Epithelial cell of prostate (primary cell): ENCODE measurements at regions not wholly inside any gene's neighbourhood (a gene's known extent, or its start where the extent isn't known, plus 50 kb on each side); places are given as distances from the start of the nearest gene placed in this dataset.
"Not testable (repeated sequence)": the region's sequence is repeated elsewhere in the genome, so short reads cannot be mapped to it uniquely, and the experiment has no call there.

Experiments
- DNase-seq: peaks from one replicate; pipeline ENCODE4 v3.0.0-alpha.2; 2011; ENCODE audit warnings: low read depth, low spot score
- H3K27ac ChIP-seq: fragments of 450-650 bp; 2 replicates; pipeline ENCODE4 v1.5.1; 2017; ENCODE audit warnings: mild to moderate bottlenecking

DNA sequence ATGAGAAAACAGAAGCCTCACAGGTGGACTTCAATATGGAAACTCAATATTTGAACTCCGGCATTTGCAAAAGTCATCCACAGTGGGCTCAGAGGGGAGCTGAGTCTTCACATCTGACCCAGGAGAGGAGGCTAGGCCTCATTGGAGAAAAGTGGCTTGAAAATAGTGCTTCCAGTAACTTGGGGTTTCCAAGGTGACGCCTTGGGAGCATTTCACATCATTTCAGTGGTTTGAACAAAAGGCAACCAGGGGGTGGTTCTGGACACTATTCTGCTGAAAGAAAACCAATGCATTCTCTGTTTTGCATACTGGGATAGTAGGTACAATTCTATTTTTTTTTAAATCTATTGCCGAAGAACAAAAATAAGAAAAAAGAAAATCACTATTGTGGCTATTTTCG lies 599.2 kb upstream of the POM121L12 start:
- H3K27ac ChIP-seq = no peak overlapping the region
- DNase-seq = no peak

DNA sequence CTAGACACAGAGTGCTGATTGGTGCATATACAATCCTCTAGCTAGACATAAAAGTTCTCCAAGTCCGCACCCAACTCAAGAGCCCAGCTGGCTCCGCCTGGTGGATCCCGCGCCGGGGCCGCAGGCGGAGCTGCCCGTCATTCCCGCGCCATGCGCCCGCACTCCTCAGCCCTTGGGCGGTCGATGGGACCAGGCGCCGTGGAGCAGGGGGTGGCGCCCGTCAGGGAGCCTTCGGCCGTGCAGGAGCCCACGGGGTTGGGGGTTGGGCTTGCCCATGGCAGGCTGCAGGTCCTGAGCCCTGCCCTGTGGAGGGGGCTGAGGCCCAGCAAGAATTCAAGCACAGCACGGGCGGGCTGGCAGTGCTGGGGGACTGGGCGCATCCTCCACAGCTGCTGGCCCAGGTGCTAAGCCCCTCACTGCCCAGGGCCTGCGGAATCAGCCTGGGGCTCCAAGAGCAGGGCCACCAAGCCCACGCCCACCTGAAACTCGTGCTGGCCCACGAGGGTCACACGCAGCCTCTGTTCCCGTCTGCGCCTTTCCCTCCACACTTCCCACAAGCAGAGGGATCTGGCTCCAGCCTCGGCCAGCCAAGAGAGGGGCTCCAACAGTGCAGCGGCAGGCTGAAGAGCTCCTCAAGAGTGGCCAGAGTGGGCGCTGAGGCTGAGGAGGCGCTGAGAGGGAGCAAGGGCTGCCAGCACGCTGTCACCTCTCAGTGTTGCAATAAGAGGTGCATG lies 604.2 kb upstream of the POM121L12 start:
- no peak overlapping the region for H3K27ac ChIP-seq
- DNase-seq = no peak

DNA sequence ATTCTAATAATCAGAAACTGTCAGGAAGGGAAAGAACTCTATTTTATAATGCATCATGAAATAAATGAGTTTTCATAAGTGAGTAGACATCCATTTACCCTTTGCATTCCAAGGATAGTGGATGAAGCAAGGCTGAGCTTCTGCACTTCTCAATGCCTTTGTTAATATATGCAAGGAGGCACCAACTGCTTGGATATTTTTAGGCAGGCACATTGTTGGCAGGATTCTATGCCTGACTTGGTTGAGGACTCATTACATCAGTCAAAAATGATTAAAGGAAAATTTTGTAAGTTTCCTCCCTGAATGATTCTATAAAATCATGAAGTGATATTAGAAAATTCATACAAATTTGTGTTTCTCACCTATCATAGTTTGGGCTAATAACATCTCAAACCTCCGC lies 612.2 kb upstream of the POM121L12 start:
- no peak overlapping the region for H3K27ac ChIP-seq
- DNase-seq = no peak

DNA sequence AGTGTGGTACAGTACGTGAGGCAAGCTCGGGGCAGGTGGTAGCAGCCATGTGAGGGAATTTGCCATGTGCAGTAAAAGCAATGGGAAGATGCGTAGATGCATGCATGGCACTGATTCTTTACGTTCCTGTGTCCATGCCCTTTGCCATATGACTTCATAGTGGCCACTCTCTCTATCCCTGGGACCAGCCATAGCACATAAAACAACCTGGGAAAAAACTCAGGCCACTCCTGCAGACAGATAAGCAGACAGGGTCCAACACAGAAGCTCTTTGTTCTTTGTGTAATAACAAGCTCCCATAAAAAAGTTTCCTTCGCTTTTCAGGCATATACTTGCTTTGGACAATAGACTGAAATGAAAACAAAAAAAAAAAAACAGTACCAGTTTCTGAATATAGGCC lies 622.4 kb upstream of the POM121L12 start:
- no peak overlapping the region for H3K27ac ChIP-seq
- no peak for DNase-seq

DNA sequence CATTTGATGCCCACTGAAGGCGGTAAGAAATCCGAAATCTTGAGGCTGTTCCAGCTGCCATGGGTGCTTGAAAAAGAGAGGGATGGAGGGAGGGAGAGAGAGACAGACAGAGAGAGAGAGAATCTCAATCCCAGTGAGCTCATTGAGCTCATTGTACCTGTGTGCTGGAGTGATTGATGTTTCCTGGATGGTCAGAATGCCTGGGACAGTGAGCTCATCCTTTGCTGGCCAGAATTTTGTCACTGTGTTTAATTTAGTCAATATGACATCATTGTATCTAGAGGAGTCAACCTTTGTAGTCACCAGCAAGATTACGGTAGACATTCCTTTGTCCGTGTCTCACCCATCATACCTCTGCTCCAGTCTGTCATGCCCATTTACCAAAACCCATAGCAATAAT lies 625.4 kb upstream of the POM121L12 start:
- no peak for DNase-seq
- no peak overlapping the region for H3K27ac ChIP-seq

DNA sequence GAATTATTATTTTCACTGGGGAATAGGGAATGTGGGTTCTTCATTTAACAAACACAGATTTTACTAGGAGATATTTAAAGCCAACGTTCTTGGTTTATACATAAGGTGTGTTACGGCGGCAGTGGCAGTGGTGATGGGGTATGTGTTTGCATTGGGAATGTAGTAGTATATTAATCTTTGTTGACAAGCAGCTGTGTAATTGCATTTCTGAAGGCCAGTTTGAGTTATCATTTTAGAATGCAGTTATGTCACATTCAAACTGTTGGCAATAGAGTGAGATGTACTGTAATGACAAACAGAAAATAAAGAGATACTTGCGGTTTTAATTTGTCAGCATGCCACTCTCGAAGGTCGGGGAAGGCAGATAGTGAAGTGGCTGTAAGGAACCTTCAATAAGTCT lies 628.6 kb upstream of the POM121L12 start:
- DNase-seq = no peak
- H3K27ac ChIP-seq = no peak overlapping the region

DNA sequence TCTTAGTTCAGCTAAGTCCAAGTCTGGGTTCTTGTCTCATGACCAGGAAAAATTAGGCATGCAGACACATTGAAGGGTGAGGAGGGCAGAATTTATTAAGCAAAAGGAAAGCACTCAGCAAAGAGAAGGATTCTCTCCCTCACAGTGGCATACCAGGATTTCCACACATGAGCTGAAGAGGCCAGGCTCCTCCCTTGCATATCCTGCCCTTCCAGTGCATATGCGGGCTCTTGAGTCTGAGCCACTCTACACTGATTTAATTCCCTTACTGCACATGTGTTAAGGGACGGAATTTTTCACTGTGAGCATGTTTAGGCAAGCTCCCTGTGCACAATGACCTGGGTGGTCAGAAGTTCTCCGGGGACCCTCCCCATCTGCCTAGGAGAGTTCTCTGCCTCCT lies 652.7 kb upstream of the POM121L12 start:
- no peak overlapping the region for H3K27ac ChIP-seq
- DNase-seq = no peak

DNA sequence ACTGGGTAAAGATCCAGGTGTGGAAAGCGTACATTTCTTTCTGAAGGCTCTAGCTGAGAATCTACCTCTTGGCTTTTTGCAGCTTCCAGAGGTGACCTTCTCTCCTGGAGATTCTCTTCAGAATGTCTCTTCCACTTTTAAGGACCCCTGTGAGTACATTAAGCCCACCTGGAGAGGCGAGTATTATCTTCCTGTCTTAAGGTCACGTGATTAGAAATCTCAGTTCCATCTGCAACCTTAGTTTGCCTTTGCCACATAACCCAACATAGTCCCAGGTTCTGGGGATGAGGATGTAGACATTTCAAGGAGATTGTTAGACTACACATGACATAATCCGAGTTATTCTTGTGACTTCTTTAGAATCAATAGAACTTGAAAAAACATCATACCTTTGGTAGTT lies 665.5 kb upstream of the POM121L12 start:
- H3K27ac ChIP-seq = no peak overlapping the region
- DNase-seq = no peak

DNA sequence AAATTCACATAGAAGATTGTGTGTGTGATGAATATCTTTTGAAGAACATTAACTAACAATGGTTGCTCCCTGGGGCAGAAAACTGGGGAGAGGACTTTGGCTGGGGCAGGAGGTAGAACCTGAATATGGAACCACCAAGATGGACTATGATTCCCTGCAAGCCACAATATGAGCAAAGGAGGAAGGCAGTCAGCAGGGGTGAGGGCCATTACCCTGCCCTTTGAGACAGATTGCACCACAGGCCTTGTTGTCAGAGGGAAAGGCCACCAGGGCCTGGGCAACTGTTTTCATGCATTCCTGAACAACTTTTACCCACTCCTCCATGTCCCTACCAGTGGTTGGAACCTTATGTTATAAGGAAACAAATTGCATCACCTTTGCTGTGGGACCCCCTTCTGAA lies 670.1 kb upstream of the POM121L12 start:
- H3K27ac ChIP-seq = no peak overlapping the region
- no peak for DNase-seq

DNA sequence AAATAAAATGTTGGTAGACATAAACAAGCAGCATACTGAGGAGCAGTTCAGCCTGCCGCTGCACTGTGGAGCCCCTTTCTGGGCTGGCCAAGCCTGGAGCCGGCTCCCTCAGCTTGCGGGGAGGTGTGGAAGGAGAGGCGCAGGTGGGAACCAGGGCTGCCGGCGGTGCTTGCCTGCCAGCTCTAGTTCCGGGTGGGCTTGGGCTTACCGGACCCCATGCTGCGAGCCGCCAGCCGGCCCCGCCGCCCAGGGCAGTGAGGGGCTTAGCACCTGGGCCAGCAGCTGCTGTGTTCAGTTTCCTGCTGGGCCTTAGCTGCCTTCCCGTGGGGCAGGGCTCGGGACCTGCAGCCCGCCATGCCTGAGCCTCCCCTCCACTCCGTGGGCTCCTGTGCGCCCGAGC lies 672.9 kb upstream of the POM121L12 start:
- no peak overlapping the region for H3K27ac ChIP-seq
- no peak for DNase-seq

DNA sequence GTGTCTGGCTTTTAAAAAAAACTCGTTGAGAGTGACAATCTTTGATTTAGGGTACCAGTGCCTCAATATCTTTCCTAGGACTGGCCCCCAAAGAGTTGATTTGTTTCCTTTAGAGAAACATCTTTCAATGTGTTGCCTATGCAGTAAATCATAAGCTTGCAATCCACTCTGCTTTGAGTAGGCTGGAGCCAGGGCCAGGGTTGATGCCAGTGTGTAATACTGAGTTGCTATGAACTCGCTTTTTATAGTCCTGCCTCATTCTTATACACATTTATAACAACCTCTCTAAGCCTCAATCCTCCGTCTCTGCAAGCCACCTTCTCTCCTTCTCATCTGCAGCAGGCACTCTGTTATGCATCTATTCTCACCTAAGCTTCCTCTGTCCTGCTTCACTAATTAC lies 674.9 kb upstream of the POM121L12 start:
- H3K27ac ChIP-seq = no peak overlapping the region
- no peak for DNase-seq

DNA sequence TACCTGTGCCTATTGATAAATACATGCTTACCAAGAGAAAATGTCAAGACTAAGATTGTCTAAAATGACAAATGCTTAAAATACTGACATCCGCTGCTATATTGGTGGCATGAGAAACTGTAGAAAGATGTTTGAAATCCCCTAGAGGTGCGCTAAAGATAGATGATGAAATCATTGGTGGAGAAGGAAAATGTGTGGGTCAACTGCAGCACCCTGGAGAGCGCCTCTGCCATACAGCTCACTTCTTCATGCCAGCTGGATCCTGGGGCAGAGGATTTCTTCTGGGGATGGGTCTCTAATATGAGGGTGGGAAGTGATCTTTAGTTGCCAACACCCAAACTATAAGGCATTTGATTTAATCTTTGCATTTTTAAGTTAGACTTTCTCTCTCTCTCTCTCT lies 680.4 kb upstream of the POM121L12 start:
- H3K27ac ChIP-seq = no peak overlapping the region
- no peak for DNase-seq

DNA sequence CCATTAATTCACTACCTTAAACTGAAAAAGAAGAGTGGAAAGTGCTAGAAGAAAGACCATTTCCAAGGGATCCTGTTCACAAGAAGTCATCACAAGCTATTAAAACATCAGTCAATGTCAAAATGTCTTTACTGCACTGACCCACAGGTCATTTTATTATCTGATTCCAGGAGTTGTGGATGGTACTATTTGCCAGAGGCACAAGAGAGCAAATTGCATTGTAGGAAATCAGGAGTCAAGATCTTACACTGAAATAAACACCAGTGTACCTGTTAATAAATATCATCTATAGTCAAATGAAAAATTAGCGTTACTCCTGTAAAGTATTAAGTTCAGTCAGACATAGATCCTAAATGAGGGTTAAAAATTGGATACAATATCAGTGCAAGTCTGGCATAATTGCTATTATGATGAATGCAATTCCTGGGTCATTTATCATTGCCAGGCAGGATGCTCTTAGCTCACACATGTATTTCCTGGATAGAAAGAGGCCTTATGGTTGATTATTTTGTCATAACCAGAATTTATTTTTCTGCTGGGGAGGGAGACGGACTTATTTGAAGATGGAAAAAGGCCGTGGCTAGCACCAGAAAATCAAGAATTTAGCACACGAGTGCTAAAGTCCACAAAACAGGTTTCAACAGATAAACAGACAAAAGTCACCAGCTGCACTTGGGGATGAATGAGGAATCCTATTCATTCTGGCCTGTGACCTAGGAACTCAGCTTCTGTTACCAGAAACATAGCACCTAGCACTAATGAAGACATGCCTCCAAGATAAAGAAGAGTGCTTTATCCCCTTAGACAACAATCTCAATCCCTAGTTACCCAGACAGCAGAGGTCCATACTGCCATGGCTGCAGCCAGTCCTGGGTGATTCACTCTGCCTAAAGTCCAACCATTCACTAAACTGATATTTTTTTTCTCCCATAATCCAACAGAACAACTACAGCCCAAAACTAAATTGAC lies 683.1 kb upstream of the POM121L12 start:
- DNase-seq = no peak
- no peak overlapping the region for H3K27ac ChIP-seq

DNA sequence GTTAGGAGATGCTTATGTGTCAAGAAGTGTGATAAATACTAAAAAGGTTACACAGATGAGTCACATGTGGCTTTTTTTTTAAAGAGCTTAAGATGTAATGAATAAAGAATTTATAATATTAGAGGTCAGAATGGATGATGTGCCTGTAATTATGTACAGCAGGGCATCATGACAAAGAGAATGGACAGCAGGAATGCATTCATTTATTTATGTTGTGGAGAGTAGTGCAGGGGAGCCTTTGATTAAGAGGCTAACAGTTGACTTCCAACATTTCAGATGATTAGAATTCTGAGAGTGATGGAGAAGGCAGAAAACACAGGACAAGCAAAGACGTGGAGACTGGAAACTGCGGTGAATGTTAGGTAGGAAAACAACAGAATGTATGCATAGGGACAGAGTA lies 691.4 kb upstream of the POM121L12 start:
- no peak overlapping the region for H3K27ac ChIP-seq
- DNase-seq = no peak

DNA sequence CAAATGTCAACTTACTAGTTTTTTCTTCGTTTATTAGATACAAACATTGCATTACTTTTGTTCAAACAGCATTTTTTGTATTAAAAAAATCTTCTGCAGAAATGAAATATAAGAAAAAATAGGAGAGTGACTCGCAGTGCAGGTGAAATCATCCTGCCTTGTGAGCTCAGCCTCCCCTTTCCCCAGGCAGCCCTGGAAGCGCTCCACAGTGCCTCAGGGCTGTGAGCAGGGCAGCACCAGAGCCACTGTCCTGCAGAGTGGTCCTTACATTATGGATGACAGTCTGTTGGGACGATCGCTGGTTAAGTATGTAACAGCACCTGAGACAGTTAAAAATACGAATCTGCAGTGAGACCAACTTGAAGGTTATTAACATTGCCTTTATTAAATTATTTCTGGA lies 695.4 kb upstream of the POM121L12 start:
- DNase-seq = no peak
- H3K27ac ChIP-seq = no peak overlapping the region

DNA sequence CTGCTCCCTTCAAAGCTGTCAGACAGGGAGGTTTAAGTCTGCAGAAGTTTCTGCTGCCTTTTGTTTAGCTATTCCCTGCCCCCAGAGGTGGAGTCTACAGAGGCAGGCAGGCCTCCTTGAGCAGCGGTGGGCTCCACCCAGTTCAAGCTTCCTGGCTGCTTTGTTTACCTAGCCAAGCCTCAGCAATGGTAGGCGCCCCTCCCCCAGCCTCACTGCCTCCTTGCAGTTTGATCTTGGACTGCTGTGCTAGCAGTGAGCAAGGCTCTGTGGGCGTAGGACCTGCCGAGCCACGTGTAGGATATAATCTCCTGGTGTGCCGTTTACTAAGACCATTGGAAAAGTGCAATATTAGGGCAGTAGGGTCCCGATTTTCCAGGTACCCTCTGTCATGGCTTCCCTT lies 707.1 kb upstream of the POM121L12 start:
- not testable (repeated sequence) for H3K27ac ChIP-seq, DNase-seq

DNA sequence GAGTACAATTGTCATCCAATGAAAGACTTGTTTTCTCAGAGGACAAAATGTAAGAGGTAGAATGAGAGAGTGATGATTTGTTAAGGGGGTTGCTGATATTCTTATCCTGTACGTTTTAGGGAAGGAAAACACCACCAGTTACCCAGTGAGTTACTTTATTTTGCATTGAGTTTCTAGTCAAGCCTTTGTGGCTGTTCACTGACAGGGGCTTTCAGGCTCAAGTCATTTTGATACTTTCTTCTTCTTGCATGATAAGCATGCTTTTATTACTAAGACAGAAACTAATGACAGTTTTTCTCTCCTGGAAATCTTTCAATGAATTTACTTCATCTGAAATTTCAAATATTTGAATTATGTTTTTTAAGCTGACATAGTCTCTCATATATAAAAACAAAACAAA lies 710.2 kb upstream of the POM121L12 start:
- no peak overlapping the region for H3K27ac ChIP-seq
- DNase-seq = no peak

DNA sequence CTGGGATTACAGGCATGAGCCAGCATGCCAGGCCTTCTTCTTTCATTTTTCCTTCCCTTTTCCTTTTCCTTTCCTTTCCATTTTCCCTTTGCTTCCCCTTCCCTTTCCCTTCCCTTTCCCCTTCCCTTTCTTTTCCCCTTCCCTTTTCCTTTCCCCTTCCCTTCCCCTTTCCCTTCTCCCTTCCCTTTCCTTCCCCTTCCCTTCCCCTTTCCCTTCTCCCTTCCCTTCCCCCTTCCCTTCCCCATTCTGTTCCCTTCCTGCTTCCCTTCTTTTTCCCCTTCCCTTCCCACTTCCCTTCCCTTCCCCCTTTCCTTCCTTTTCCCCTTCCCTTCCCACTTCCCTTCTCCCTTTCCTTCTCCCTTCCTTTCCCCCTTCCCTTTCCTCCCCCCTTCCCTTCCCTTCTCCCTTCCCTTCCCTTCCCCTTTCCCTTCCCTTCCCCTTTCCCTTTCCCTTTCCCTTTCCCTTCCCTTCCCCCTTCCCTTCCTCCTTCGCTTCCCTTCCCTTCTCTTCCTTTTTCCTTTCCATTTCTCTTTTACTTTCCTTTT lies 712.2 kb upstream of the POM121L12 start:
- no peak for DNase-seq
- H3K27ac ChIP-seq = no peak overlapping the region

DNA sequence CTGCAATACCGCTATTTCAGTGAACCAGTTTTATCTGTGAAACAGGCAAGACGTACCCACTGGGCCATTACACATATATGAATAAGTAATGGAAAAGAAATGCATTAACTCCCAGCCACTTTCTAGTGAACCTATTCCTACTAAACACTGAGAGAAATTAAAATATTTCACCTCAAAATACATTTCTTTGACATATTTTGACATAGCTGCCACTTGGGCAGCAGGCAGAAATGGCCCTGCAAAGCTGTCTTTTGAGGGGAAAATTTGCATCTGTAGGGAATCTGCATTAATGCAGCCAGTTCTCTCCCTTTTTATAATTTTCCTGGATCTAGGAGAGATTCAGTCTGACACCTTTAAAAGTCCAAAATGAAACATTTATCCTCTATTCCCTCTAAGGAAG lies 714.8 kb upstream of the POM121L12 start:
- no peak for DNase-seq

DNA sequence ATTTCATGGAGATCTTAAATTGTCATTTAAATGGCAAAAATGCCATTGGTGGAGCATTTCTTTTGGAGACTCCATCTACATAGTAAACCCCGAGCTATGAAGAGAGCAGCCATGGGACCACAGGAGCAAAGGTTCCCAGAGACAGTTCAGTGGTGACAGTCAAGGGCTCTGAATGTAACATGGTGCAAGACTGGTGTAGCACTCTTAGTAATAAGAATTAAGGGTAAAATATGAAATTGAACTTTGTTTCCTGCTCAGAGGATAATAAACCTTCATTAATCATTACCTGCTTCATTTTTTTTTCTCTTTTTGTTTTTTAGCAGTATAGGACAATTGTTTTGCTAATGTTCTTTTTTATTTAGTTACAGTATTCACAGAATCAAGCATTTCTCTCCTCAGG lies 717.5 kb upstream of the POM121L12 start:
- DNase-seq = no peak
- H3K27ac ChIP-seq = no peak overlapping the region

More for the DNA sequence above, 714.8 kb upstream of the POM121L12 start:
- no peak overlapping the region for H3K27ac ChIP-seq

DNA sequence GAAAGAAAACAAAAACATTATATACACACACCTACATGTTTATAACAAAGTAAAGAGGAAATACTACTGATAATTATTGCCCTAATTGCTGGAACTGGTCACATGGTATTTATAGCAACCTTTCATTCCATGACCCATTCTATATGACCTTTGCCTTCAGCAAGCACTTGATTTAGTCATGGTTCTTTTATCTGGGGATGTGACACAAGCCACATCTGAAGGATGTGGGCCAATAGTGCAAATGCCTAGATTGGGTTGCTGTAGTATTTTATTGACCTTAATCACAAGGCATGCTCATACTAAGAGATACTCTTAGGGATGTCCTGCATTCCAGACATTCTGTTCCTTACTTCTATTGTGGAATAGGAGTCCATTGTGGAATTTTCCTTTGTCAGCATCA lies 723.5 kb upstream of the POM121L12 start:
- no peak for DNase-seq
- H3K27ac ChIP-seq = no peak overlapping the region
